ENCODE measurements at regions not wholly inside any gene's neighbourhood (a gene's known extent, or its start where the extent isn't known, plus 50 kb on each side); places are given as distances from the start of the nearest gene placed in this dataset.
"Not testable (repeated sequence)": the region's sequence is repeated elsewhere in the genome, so short reads cannot be mapped to it uniquely, and the experiment has no call there.

DNA sequence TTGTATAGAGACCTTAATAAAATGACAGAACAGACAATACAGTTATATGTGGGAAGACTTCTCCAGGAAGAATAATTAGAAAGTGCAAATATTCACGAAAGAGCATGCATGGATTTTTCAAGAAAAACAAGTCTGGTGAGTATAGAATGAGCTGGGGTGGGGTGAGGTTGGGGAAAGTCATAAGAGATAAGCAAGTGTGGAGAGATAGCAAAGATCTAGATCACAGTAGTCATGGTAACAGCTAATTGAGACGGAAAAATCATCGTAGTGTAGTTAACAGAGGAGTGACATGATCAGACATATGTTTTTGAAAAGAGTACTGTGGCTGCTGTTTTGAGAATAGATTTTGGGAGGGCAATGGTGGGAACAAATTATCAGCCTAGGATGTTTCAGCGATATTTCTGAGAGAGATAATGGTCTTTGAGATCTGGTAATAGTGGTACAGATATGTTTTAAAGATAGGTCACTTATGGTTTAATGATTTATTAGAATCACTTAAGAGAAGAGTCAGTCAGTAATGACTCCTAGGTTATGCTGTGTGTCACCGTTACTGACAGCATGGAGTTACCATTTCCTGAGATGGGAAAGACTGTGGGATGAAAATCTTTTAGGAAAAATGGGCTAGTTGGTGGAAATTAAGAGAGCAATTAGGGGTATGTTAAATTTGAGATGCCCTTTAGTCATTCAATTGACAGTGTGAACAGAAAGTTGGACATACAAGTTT lies 248.5 kb upstream of the SLC8A1 start:
- no peak for DNase-seq

DNA sequence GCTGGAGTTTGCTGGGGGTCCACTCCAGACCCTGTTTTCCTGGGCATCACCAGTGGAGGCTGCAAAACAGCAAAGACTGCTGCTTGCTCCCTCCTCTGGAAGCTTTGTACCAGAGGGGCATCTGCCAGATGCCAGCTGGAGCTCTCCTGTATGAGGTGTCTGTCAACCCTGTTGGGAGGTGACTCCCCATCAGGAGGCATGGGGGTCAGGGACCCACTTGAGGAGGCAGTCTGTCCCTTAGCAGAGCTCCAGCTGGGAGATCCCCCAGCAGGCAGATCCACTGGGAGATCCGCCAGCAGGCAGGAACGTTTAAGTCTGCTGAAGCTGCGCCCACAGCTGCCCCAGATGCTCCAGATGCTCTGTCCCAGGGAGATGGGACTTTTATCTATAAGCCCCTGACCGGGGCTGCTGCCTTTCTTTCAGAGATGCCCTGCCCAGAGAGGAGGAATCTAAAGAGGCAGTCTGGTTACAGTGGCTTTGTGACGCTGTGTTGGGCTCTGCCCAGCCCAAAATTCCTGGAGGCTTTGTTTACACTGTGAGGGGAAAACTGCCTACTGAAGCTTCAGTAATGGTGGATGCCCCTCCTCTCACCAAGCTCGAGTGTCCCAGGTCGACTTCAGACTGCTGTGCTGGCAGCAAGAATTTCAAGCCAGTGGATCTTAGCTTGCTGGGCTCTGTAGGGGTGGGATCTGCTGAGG lies 260.5 kb upstream of the SLC8A1 start:
- DNase-seq: not testable (repeated sequence)

DNA sequence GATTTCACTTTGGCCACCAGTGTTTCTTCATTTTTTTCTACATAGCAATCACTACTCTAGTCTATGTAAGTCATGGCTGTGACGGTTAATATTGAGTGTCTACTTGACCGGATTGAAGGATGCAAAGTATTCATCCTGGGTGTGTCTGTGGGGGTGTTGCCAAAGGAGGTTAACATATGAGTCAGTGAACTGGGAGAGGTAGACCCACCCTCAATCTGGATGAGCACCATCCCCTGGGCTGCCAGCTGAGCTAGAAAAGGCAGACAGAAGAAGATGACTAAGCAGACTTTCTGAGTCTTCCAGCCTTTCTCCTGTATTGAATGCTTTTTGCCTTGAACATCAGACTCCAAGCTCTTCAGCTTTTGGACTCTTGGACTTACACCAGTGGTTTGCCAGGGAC lies 265.0 kb upstream of the SLC8A1 start:
- DNase-seq: no peak

DNA sequence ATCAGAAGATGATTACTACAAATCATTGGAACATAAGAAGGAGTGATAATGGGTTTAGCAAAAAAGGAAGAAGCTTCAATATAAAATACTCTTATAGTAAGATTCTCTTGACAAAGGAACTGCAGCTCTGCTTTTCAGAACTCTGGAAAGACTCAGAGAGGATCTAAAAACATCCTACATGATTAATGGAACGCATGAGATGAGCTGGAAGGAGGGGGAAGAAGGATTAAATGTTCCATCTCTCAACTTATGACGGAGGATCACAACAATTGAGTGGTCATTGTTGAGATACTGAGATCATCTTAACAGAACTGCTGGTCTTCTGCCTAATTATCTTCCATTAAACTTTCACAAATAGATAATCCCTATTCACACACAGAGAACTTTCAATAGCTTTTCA lies 267.5 kb upstream of the SLC8A1 start:
- no peak for DNase-seq

DNA sequence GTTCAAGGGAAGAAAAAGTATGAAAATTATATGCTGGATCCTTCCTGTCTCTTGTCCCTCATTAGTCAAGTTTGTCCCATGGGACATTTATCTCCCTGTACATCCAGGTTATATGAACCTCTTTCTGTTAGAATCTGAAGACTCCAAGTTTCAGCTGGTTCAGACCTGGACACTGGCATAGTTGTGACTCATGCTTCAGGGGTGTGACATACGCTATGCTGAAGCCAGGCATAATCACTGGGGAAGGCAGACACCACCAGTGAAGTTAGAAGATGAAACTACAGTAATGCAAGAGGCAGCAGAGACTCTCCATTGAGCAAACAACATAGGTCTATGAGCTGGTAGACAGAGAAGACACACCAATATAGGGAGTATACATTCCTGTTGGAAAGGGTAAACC lies 269.7 kb upstream of the SLC8A1 start:
- DNase-seq: no peak

DNA sequence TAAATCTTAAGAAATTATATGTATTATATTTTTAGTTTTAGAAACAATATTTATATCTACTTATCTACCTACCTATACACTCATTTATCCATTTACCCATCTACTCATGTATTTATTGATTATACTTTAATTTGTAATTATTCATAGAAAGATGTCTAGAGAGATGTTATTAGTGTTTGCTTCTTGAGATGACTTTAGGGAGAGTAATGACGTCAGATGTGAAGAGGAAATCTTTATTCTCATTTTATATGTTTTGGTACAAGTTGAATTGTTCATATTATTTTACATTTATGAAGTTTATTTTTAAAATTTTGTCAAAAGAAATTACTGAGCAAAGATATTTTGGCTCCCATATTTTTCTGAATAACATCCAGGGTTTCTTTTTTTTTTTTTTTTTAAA lies 271.3 kb upstream of the SLC8A1 start:
- no peak for DNase-seq

DNA sequence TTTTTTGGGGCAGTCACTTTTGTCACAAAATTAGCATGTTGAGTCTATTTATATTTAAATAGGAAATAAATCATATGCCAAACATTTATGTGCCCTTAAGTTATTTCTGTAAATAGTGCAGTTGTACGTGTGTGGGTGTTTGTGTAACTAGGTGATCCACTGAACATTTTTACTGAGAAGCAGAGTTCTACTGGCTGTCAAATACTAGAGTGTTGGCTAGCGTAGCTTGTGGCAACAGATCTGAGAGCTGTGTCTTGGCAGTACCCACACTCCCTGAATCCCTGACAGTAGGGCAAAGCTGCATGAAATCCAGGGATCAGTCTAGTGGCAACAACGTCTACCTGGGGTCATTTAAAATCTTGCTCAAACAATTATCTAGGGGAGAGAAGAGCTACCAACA lies 273.1 kb upstream of the SLC8A1 start:
- DNase-seq: no peak

DNA sequence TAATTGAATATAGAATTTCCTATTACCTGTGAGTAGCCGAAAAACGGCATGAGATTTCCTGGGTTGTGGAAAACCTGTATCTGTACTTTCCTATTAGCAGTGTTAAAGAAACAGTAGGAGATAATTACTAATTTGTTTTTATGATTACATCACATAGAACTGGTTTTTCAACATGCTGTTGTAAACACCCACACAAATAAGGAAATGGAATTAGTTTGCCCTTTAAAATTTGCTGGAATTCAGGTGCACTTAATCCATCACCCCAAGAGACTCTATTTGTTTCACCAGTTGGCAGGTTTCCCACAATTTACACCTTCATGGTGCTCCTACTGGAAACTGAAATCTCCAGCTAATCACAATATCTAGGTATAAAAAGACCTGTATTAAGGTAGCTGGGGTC lies 274.1 kb upstream of the SLC8A1 start:
- DNase-seq: no peak

DNA sequence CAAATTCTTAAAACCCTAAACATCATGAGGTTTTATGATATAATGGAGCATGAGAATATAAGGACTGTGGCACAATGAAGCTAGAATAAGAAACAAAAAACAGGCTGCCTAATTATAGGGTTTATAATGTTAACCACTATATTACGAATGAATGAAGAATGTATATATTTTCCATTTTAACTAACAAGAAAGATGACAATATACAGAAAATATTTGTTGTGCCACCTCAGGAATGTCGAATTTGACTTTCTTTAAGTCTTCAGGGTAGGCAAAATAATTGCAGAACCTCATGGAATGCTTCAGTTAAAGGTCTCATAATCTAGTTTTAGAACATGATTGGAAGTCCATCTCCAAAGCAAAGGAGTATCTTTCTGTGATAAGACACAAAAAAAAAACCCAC lies 282.9 kb upstream of the SLC8A1 start:
- no peak for DNase-seq

DNA sequence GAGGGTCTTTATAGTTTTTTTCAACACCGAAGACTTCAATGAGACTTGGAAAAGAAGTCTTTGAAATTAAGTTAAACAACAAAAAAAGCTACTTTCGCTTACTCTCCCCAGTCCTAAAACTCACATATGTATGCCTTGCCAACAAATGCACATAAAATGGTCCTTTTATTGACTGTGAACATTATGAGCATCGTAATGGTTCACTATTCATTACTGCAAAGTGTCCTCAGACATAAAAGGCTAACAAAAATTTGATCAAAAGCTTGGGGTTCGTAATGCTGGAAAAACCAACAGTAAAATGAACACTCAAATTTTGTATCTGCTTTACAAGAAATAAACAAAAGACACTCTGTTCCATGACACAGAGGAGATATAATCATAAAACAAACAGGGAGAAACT lies 285.3 kb upstream of the SLC8A1 start:
- no peak for DNase-seq

DNA sequence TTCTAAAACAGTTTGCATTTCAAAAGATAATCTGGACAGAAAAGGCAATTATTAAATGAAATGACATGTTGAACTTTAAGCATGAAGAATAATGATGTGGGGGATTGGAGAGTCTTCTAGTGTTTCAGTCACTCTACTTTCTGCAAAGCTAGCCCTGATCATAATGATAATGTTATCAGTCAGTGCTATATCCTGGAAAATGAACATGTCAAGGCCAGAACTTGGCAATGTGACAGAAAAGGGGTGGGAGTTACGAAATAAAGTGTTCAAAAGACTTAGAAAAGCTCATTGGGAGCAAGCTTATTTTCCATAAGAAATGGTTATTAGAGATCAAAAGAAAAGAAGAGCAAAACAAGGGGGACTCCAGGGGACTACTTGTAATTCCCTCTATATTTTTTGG lies 288.5 kb upstream of the SLC8A1 start:
- DNase-seq: no peak

DNA sequence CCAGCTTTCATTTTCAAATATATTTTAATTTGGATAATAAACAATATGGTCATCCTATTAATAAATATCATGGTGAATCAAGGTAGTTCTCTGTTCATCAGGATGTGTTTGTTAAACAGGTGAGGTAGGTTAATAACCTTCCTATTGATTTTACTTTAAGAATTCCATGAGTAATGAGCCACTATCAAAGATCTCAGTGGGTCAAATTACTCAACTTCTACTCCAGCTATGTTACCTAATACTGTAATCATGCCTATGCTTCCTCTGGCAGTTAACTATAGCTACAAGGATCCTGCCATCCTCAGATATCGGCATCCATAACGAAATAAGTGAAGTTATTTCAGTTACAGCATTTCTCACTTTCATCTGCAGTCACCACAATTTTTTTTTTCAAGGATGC lies 289.6 kb upstream of the SLC8A1 start:
- no peak for DNase-seq

DNA sequence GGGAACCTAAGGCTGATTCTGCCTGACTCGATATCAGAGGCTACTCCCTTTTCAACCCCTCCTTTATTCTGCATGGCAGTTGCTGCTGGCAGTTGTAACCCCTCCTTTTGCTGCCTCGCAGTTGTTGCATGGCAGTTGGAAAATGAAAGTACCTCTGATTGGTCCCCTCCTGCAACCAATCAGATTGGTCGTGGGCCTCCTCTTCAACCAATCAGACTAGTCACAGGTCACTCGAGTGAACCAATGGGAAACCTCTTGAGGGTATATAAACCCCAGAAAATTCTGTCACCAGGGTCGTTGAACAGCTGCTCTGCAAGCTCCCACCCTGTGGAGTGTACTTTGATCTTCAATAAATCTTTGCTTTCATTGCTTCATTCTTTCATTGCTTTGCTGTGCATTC lies 294.3 kb upstream of the SLC8A1 start:
- DNase-seq: no peak

DNA sequence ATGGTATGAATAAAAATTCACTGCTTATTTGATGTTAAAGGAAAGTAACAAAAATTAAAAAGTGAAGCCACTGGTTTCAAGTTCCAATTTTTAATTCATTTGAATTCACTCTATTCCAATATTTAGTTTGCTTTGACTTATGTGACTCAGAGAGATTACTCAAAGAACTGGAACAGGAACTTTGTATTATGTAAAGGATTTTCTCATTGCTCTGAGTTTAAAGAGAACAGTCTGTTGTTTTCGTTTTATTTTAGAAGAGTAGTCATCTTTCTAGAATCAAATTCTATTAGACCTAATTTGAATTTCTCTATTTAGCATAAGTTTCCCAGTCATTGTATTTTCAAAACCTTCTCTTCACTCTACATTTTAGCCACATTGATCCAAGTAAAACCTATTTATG lies 300.1 kb upstream of the SLC8A1 start:
- DNase-seq: peak; percentile 49 to 62

DNA sequence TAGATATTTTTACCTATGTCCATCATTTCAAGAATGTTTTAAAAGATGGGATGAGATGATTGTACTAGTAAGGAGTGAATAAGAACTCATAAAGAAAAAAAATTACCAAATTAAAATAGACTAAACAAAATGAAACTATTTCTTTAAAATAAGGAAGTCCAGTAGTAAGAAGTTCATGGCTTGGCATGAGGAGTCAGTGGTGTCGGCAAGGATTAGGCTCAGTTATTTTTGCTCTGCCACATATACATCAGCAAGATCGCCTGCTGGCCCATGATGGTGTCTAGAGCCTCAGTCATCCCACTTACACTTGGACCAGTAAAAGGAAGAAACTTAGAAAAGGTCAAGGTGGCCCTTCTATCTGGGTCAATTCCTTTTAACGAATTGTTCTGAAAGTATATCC lies 300.9 kb upstream of the SLC8A1 start:
- DNase-seq: peak; percentile 8 to 9

DNA sequence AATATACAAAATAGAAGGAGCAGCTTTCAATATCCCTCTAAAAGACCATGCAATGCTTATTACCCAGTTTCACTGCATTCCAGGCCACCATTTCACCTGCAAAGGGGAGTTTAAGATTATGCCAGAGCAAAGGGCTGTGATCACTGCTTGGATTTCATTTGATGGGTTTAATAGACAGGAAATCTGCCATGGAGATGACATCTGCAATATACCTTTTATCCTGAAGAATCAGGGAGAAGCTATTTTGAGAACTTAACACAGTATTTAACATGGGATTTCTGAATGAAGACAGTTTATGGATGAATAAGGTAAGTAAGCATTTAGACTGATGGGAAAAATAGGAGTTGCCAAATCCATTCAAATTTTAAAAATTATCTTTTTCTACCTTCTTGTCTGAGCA lies 303.0 kb upstream of the SLC8A1 start:
- no peak for DNase-seq

DNA sequence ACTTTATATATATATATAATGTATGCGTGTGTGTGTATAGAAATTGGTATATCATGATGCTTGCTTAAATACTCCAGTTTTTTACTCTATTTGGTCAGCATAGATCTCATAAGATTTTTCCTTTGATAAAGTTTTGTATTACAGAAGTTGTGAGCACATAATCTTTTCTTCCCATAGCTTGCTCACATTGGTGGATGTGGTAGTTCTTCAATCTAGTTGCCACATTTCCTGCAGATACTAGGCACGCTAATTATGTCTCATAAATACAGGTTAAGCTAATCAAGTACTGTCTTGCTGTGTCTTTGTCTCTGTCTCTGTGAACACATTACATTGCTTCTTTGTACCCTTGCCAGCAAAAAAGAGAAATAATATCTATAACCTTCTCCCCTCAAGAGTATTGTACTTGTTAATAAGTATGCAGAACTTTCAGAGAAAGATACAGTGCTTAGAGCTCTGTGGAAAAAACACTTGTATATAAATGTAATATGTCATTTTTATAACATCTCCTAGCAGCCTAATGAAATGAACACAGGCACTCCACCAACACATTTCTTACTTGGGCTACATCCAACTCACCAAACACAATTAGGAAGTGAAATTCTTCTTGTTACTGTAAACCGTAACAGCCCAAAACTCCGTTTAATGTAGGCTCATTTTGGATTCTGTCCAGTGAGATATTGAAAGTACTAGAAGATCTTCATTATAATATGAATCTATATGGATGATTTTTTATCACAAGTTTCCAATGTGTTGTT lies 306.7 kb upstream of the SLC8A1 start:
- peak; percentile 29 to 41 for DNase-seq

DNA sequence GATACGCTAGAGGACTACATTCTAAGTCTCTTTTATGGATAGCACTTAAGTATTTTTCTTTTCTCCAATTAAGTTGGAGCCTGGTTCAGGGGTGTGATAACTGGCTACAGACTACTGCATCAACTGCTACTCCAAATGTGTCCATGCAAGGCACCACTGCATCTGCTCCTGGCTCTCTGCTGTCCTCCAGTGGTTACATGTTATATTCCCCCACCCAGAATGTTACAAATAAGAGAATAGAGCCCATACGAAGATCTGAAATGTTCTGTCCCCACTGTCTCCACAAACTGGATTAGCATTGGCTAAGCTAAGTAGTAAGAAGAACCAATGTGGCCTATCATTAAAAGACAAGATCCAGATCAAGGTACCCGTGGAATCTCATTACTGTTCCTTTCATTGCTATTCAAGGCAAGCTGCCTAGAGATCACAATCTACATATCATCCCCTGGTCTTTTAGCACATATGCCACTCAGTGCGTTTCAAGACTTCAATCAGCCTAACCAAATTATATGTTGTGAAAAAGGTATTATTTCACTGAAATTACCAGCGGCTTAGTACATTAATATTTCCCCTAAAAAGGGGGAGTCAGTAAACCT lies 308.3 kb upstream of the SLC8A1 start:
- DNase-seq: peak; percentile 48 to 81

DNA sequence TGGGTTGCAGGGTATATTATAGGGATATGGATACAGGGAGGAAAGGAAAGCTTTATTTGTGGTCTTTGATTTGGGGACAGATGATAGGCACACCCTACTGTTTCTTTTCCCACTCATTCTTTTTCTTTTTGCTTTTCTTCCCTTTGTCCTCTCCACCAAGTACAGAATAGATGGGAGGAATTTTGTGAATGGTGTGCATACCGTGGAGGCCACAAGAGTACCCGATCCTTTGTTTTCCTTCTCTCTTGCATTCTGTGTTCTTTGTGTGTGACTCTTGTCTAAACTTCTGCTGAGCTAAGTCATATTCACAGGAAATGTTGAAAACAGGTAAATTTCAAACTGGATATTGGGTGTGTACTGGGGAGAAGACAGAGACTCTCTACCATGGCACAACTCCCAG lies 321.4 kb upstream of the SLC8A1 start:
- DNase-seq: no peak

DNA sequence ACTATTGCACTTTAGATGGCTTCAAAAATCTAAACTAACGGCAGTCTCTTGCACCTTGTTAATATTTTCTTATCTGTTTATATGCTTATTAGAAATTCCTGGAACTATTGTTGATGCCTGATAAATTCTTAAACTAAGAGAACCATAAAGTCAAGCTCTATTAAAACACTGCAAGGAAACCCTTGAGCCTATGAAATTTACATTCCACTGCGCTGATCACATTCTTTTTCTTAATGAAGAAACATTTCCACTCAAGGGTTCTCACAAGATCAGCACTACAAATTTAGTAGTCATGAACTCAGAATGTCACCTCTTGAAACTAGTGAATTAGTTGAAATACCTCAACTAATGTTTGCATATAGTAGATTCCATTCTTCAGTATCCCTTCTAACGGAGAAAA lies 331.8 kb upstream of the SLC8A1 start:
- no peak for DNase-seq

DNA sequence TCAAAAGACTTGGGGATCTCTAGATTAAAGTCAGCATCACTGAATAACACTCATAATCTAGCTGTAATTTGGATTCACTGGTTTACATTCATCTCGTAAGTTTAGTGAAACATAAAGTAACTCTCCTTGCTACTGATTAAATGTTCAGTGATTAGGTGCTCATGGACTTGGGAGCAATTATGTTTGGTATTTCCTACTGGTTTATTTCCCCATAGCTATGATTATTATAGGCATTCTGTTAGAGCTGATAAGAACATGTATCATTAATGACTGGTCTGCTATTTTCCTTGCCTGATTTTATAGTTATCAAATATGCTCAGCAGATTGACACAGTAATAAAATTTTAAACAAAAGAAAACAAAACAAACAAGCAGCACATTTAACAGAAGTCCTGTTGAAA lies 334.7 kb upstream of the SLC8A1 start:
- no peak for DNase-seq

DNA sequence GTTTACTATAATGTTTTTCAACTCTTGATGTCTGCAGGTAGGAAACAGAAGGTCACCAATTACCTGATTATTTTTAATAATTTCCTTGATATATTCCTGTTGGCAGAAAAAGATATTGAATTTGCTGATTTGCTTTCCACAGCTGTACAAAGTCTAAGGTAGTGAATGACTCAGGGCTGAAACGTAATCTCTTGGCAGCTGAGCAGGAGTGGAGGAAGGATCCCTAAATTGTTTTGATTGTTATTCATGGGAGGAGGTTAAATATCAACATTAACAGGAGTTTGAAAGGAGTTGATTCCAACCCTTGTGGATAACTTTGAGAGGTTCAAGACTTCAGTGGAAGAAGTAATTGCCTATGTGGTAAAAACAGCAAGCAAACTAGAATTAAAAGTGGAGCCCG lies 345.2 kb upstream of the SLC8A1 start:
- DNase-seq: no peak

DNA sequence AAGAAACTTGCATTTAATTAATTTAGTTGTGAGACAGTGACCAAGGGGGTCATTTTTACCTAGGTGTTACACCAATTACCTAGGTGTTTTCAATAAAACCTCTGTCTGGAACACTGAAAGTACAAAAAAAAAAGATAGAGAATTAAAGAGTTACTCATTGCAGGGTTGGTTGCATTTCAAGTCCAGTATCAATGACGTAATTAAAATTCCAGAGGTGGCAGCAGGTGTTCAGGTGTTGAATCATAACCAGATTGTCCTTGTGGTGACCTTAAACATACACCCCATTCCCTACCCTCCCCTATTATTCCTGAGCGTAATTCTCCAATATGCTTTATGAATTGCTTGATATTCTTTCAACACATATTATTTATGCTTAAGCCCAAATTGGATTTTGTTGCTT lies 352.0 kb upstream of the SLC8A1 start:
- DNase-seq: no peak

DNA sequence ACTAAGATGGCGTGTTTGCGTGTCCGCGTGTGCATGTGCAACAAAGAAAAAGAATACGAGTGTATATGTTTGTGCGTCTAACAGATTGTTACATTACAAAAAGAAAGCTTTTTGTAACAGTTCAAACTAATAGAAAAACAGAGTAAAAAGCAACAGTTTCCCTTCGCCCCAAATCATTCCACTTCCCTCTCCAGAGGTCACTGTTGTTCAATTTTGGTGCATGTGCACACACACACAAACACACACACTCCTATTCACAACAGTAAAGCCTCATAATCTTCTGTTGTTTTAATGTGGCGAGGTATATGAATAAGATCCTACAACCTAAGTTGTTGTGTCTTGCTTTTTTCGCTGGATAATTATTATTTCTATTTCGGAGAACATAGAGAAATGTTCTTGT lies 357.3 kb upstream of the SLC8A1 start:
- no peak for DNase-seq
